Neural cell (in vitro differentiated cells): ENCODE measurements at regions not wholly inside any gene's neighbourhood (a gene's known extent, or its start where the extent isn't known, plus 50 kb on each side); places are given as distances from the start of the nearest gene placed in this dataset.

ENCODE experiments used
- H2AFZ ChIP-seq: fragments of 200-600, 300-800 bp; sonication (generic), shearing (Covaris generic); 2 replicates; pipeline ENCODE4 v1.6.0; 2014; ENCODE audit warnings: low read depth, mild to moderate bottlenecking, antibody characterized with exemption, low read length, moderate library complexity
- H3F3A ChIP-seq: fragments of 200-600 bp; shearing (Covaris generic); 2 replicates; pipeline ENCODE4 v1.6.1; 2016; ENCODE audit warnings: mild to moderate bottlenecking, moderate library complexity, mixed read lengths, antibody characterized with exemption, low read length; ENCODE audit not compliant: insufficient read depth, poor library complexity, severe bottlenecking
- H3K27ac ChIP-seq: fragments of 200-600, 300-800 bp; sonication (generic), shearing (Covaris generic); 2 replicates; pipeline ENCODE4 v1.5.1; 2014; ENCODE audit warnings: mild to moderate bottlenecking, low read length, moderate library complexity
- H3K27me3 ChIP-seq: fragments of 300-800, 200-600 bp; sonication (generic), shearing (Covaris generic); 2 replicates; pipeline ENCODE4 v1.6.0; 2014; ENCODE audit warnings: mild to moderate bottlenecking, low read depth, low read length, moderate library complexity; ENCODE audit not compliant: insufficient read depth
- H3K36me3 ChIP-seq: fragments of 300-800, 200-600 bp; sonication (generic), shearing (Covaris generic); 2 replicates; pipeline ENCODE4 v1.5.1; 2014; ENCODE audit warnings: mild to moderate bottlenecking, antibody characterized with exemption, low read length, moderate library complexity; ENCODE audit not compliant: insufficient read depth
- H3K4me2 ChIP-seq: fragments of 300-800, 200-600 bp; sonication (generic), shearing (Covaris generic); 2 replicates; pipeline ENCODE4 v1.6.0; 2014; ENCODE audit warnings: mild to moderate bottlenecking, low read length
- H3K4me3 ChIP-seq: fragments of 300-800, 200-600 bp; sonication (generic), shearing (Covaris generic); 2 replicates; pipeline ENCODE4 v1.5.1; 2014; ENCODE audit warnings: mild to moderate bottlenecking, low read length, moderate library complexity
- H3K79me2 ChIP-seq: fragments of 200-600 bp; shearing (Covaris generic); replicated peaks from 2 replicates; pipeline ENCODE4 v1.6.0; 2014; ENCODE audit warnings: mild to moderate bottlenecking, low read length, moderate library complexity; ENCODE audit not compliant: insufficient read depth
- H3K9ac ChIP-seq: fragments of 300-800, 200-600 bp; sonication (generic), shearing (Covaris generic); 2 replicates; pipeline ENCODE4 v1.6.1; 2016; ENCODE audit warnings: mild to moderate bottlenecking, low read length, mixed read lengths
- H3K9me2 ChIP-seq: fragments of 200-600 bp; shearing (Covaris generic); 2 replicates; pipeline ENCODE4 v1.6.1; 2016; ENCODE audit warnings: mild to moderate bottlenecking, low read length, mixed read lengths; ENCODE audit not compliant: insufficient read depth
- H3K9me3 ChIP-seq: fragments of 200-600, 300-800 bp; sonication (generic), shearing (Covaris generic); 2 replicates; pipeline ENCODE4 v1.6.1; 2016; ENCODE audit warnings: mild to moderate bottlenecking, mixed run types, low read length, moderate library complexity, mixed read lengths
- H4K20me1 ChIP-seq: fragments of 200-600 bp; shearing (Covaris generic); 2 replicates; pipeline ENCODE4 v1.6.1; 2016; ENCODE audit warnings: mild to moderate bottlenecking, mixed run types; ENCODE audit not compliant: insufficient read depth
- EP300 ChIP-seq: fragments of 450-650 bp; conservative IDR thresholded peaks from 2 replicates; pipeline ENCODE4 v1.6.1; 2014; ENCODE audit warnings: antibody characterized with exemption, mild to moderate bottlenecking, moderate library complexity; ENCODE audit not compliant: poor library complexity, severe bottlenecking
- EZH2 ChIP-seq: fragments of 200-600, 300-800 bp; shearing (Covaris generic), sonication (generic); IDR thresholded peaks from 2 replicates; pipeline ENCODE4 v1.6.1; 2014; ENCODE audit warnings: antibody characterized with exemption, low read length, borderline replicate concordance, mild to moderate bottlenecking; ENCODE audit not compliant: insufficient read depth, poor library complexity, severe bottlenecking
- MXI1 ChIP-seq: fragments of 450-650 bp; conservative IDR thresholded peaks from 2 replicates; pipeline ENCODE4 v1.6.1; 2014; ENCODE audit warnings: antibody characterized with exemption, mild to moderate bottlenecking; ENCODE audit not compliant: poor library complexity, severe bottlenecking
- POLR2AphosphoS5 ChIP-seq: IDR thresholded peaks from 2 replicates; pipeline ENCODE4 v1.6.1; 2012
- RAD21 ChIP-seq: fragments of 450-650 bp; conservative IDR thresholded peaks from 2 replicates; pipeline ENCODE4 v1.6.1; 2014; ENCODE audit warnings: antibody characterized with exemption, mild to moderate bottlenecking, moderate library complexity
- SMC3 ChIP-seq: fragments of 450-650 bp; conservative IDR thresholded peaks from 2 replicates; pipeline ENCODE4 v1.6.1; 2014; ENCODE audit warnings: antibody characterized with exemption, mild to moderate bottlenecking, moderate library complexity; ENCODE audit not compliant: poor library complexity
- TAF1 ChIP-seq: IDR thresholded peaks from 2 replicates; pipeline ENCODE4 v1.6.1; 2012; ENCODE audit warnings: low read depth
- TF ChIP-seq, protein P1 (sequence below): fragments of 450-650 bp; IDR thresholded peaks from 2 replicates; pipeline ENCODE4 v1.5.1; 2014; ENCODE audit warnings: antibody characterized with exemption, mild to moderate bottlenecking, moderate library complexity; ENCODE audit not compliant: poor library complexity, severe bottlenecking
- TF ChIP-seq, protein P2 (sequence below): IDR thresholded peaks from 2 replicates; pipeline ENCODE4 v1.6.1; 2012; ENCODE audit warnings: borderline replicate concordance

DNA sequence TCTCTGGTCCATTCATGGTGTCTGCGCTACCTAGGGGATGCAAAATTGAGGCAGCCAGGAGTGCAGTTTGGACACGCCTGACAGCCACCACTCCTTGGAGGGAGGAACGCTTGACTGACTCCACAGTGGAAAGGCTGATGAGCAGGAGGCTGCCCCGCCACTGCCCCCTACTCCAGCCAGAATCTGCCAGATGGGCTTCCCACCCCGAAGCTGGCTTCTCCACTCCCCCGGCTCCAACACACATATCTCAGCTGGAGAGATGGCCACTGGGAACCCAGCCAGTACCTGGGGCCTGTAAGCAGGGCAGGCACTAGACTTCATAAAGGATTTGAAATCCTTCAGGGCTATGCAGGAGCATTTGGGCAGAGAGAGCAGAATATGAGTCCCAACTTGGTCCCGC is 51.4 kb upstream of the BLCAP start:
- Histone ChIP-seq H3K4me3 (no peak overlapping the region), H2AFZ (no peak overlapping the region), H3K27ac (no peak overlapping the region), H3K9me3 (no peaks in the 10 kb centered on the region), H3K27me3 (no peaks in the 10 kb centered on the region), H3F3A (no peaks in the 10 kb centered on the region), H3K9me2 (no peaks in the 10 kb centered on the region), H3K79me2 (no peaks in the 10 kb centered on the region), H4K20me1 (no peaks in the 10 kb centered on the region), H3K4me2 (no peak overlapping the region), H3K9ac (no peak overlapping the region), H3K36me3 (no peaks in the 10 kb centered on the region)
- TF ChIP-seq SMC3 (no peak), EZH2 (no peak), TAF1 (no peak), RAD21 (no peak), POLR2AphosphoS5 (no peak), MXI1 (no peak), EP300 (no peak)
- TF ChIP-seq, protein P1, sequence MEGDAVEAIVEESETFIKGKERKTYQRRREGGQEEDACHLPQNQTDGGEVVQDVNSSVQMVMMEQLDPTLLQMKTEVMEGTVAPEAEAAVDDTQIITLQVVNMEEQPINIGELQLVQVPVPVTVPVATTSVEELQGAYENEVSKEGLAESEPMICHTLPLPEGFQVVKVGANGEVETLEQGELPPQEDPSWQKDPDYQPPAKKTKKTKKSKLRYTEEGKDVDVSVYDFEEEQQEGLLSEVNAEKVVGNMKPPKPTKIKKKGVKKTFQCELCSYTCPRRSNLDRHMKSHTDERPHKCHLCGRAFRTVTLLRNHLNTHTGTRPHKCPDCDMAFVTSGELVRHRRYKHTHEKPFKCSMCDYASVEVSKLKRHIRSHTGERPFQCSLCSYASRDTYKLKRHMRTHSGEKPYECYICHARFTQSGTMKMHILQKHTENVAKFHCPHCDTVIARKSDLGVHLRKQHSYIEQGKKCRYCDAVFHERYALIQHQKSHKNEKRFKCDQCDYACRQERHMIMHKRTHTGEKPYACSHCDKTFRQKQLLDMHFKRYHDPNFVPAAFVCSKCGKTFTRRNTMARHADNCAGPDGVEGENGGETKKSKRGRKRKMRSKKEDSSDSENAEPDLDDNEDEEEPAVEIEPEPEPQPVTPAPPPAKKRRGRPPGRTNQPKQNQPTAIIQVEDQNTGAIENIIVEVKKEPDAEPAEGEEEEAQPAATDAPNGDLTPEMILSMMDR, result no peak
- TF ChIP-seq, protein P2, sequence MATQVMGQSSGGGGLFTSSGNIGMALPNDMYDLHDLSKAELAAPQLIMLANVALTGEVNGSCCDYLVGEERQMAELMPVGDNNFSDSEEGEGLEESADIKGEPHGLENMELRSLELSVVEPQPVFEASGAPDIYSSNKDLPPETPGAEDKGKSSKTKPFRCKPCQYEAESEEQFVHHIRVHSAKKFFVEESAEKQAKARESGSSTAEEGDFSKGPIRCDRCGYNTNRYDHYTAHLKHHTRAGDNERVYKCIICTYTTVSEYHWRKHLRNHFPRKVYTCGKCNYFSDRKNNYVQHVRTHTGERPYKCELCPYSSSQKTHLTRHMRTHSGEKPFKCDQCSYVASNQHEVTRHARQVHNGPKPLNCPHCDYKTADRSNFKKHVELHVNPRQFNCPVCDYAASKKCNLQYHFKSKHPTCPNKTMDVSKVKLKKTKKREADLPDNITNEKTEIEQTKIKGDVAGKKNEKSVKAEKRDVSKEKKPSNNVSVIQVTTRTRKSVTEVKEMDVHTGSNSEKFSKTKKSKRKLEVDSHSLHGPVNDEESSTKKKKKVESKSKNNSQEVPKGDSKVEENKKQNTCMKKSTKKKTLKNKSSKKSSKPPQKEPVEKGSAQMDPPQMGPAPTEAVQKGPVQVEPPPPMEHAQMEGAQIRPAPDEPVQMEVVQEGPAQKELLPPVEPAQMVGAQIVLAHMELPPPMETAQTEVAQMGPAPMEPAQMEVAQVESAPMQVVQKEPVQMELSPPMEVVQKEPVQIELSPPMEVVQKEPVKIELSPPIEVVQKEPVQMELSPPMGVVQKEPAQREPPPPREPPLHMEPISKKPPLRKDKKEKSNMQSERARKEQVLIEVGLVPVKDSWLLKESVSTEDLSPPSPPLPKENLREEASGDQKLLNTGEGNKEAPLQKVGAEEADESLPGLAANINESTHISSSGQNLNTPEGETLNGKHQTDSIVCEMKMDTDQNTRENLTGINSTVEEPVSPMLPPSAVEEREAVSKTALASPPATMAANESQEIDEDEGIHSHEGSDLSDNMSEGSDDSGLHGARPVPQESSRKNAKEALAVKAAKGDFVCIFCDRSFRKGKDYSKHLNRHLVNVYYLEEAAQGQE, result no peak

DNA sequence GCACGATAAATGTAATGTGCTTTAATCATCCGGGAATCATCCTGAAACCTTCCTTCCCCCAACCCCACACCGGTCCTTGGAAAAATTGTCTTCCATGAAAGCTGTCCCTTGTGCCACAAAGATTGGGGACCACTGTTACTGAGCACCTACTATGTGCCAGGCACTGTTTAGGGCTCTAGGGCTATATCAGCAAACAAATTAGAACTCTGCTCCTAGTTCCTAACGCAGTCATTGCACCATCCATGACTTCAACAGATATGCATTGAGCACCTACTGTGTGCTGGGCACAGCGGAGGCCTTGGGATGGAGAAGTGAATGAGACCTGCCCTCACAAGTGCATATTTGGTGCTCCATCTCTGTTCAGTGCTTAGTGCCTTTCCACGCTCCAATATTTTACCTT is 50.3 kb upstream of the BLCAP start:
- Histone ChIP-seq H2AFZ (no peak overlapping the region), H3K9me2 (no peaks in the 10 kb centered on the region), H3K27ac (no peak overlapping the region), H3K4me2 (no peak overlapping the region), H4K20me1 (no peaks in the 10 kb centered on the region), H3K27me3 (no peaks in the 10 kb centered on the region), H3K4me3 (no peak overlapping the region), H3K79me2 (no peaks in the 10 kb centered on the region), H3K9me3 (no peaks in the 10 kb centered on the region), H3K36me3 (no peaks in the 10 kb centered on the region), H3F3A (no peaks in the 10 kb centered on the region), H3K9ac (no peak overlapping the region)
- TF ChIP-seq RAD21 (no peak), POLR2AphosphoS5 (no peak), MXI1 (no peak)
